ENCODE measurements at regions not wholly inside any gene's neighbourhood (a gene's known extent, or its start where the extent isn't known, plus 50 kb on each side); places are given as distances from the start of the nearest gene placed in this dataset.

GRCh38 chr4:30616942-30617646, 103.1 kb upstream of the PCDH7 start:
- Histone ChIP-seq H3K4me3 (no peak overlapping the region), H3K27me3 (replicated peaks; ENCODE audit: insufficient read depth) (no peaks in the 10 kb centered on the region), H3K27ac (no peak overlapping the region), H3K4me1 (ENCODE audit: control insufficient read depth in 1 of 2, low read depth in 2 of 2) (no peaks in the 10 kb centered on the region), H3K9me3 (no peaks in the 10 kb centered on the region), H3K36me3 (no peaks in the 10 kb centered on the region)
- DNase-seq (ENCODE audit: low spot score) (no peak), ATAC-seq (ENCODE audit: insufficient number of reproducible peaks, low FRiP score, low read depth) (no peak)
- TF ChIP-seq, protein P1, sequence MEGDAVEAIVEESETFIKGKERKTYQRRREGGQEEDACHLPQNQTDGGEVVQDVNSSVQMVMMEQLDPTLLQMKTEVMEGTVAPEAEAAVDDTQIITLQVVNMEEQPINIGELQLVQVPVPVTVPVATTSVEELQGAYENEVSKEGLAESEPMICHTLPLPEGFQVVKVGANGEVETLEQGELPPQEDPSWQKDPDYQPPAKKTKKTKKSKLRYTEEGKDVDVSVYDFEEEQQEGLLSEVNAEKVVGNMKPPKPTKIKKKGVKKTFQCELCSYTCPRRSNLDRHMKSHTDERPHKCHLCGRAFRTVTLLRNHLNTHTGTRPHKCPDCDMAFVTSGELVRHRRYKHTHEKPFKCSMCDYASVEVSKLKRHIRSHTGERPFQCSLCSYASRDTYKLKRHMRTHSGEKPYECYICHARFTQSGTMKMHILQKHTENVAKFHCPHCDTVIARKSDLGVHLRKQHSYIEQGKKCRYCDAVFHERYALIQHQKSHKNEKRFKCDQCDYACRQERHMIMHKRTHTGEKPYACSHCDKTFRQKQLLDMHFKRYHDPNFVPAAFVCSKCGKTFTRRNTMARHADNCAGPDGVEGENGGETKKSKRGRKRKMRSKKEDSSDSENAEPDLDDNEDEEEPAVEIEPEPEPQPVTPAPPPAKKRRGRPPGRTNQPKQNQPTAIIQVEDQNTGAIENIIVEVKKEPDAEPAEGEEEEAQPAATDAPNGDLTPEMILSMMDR (IDR thresholded peaks at IDR 0.05): no peak

GRCh38 chr4:30617836-30618235, 102.3 kb upstream of the PCDH7 start:
- DNase-seq (ENCODE audit: low spot score) (no peak), ATAC-seq (ENCODE audit: insufficient number of reproducible peaks, low FRiP score, low read depth) (no peak)
- TF ChIP-seq, protein P1 (IDR thresholded peaks at IDR 0.05): no peak
- Histone ChIP-seq H3K4me3 (no peak overlapping the region), H3K27me3 (replicated peaks; ENCODE audit: insufficient read depth) (no peaks in the 10 kb centered on the region), H3K36me3 (no peaks in the 10 kb centered on the region), H3K4me1 (ENCODE audit: control insufficient read depth in 1 of 2, low read depth in 2 of 2) (no peaks in the 10 kb centered on the region), H3K9me3 (no peaks in the 10 kb centered on the region), H3K27ac (no peak overlapping the region)

- ATAC-seq (ENCODE audit: insufficient number of reproducible peaks, low FRiP score, low read depth) (no peak), DNase-seq (ENCODE audit: low spot score) (no peak)
- no peaks in the 10 kb centered on the region for H3K9me3 ChIP-seq
- H3K27ac ChIP-seq: no peak overlapping the region
- TF ChIP-seq, protein P1 (IDR thresholded peaks at IDR 0.05): no peak
- no peaks in the 10 kb centered on the region for H3K4me1 ChIP-seq (ENCODE audit: control insufficient read depth in 1 of 2, low read depth in 2 of 2)
- no peaks in the 10 kb centered on the region for H3K36me3 ChIP-seq
- H3K4me3 ChIP-seq: no peak overlapping the region
- no peaks in the 10 kb centered on the region for H3K27me3 ChIP-seq (replicated peaks; ENCODE audit: insufficient read depth)
Observed at GRCh38 chr4:30619679-30620078, 100.5 kb upstream of the PCDH7 start.

- no peaks in the 10 kb centered on the region for H3K36me3 ChIP-seq
- no peaks in the 10 kb centered on the region for H3K27me3 ChIP-seq (replicated peaks; ENCODE audit: insufficient read depth)
- TF ChIP-seq, protein P1 (IDR thresholded peaks at IDR 0.05): no peak
- no peak for DNase-seq (ENCODE audit: low spot score)
- H3K27ac ChIP-seq: no peak overlapping the region
- no peaks in the 10 kb centered on the region for H3K9me3 ChIP-seq
- H3K4me1 ChIP-seq (ENCODE audit: control insufficient read depth in 1 of 2, low read depth in 2 of 2): no peaks in the 10 kb centered on the region
- no peak for ATAC-seq (ENCODE audit: insufficient number of reproducible peaks, low FRiP score, low read depth)
- no peak overlapping the region for H3K4me3 ChIP-seq
Observed at GRCh38 chr4:30620711-30621110, 99.5 kb upstream of the PCDH7 start.

DNA sequence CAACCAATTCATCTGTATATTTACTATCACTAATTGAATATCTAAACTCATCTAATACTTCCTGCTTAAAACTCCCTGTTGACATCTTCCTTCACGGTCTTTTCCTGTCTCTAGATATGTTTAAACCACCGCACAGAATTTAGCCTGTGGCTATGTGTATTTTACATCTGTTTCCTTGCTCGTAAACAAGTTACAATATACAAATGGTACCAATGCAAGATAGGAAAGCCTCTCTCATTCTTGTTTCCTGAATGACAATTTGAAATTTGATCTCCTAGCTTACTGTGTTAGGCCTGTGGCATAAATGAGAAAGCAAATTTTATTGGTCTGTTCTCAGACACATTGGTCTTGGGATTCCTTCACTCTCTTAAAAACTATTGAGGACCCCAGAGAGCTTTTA, 89.7 kb upstream of the PCDH7 start:
- Histone ChIP-seq H3K9me3 (no peaks in the 10 kb centered on the region), H3K4me3 (no peak overlapping the region), H3K27me3 (replicated peaks; ENCODE audit: insufficient read depth) (no peaks in the 10 kb centered on the region), H3K27ac (no peak overlapping the region), H3K4me1 (ENCODE audit: control insufficient read depth in 1 of 2, low read depth in 2 of 2) (no peaks in the 10 kb centered on the region), H3K36me3 (no peaks in the 10 kb centered on the region)
- DNase-seq (ENCODE audit: low spot score) (no peak), ATAC-seq (ENCODE audit: insufficient number of reproducible peaks, low FRiP score, low read depth) (no peak)
- TF ChIP-seq, protein P1 (IDR thresholded peaks at IDR 0.05): no peak

Data from thoracic aorta (tissue), 2 donors.